HT1080 (cell line): ENCODE measurements at regions not wholly inside any gene's neighbourhood (a gene's known extent, or its start where the extent isn't known, plus 50 kb on each side); places are given as distances from the start of the nearest gene placed in this dataset. TPM values are rescaled to one million over a fixed set of nuclear protein-coding genes. Genes with fewer than 3 reads are reported as not detected.

Source experiments
- DNase-seq: peaks from one replicate; pipeline ENCODE4 v3.0.0-alpha.2; 2015; ENCODE audit warnings: low read depth
- small RNA-seq: library from RNA; depleted of rRNA; stranded (forward); fragments of <200 nt; gene quantifications from one replicate; pipeline ENCODE3, GENCODE V24; 2014

- no peak for DNase-seq
Observed at GRCh38 chr15:37856109-37856508, 78.3 kb upstream of the TMCO5A start.

GRCh38 chr15:37860896-37861295 lies 73.5 kb upstream of the TMCO5A start:
- DNase-seq = no peak

- DNase-seq = no peak
Observed at GRCh38 chr15:37865687-37866086, 68.8 kb upstream of the TMCO5A start.

- DNase-seq = no peak
Observed at GRCh38 chr15:37870711-37871110, 63.7 kb upstream of the TMCO5A start.

- no peak for DNase-seq
Observed at GRCh38 chr15:37872661-37873060, 61.8 kb upstream of the TMCO5A start.

GRCh38 chr15:37873336-37873735 lies 61.1 kb upstream of the TMCO5A start:
- DNase-seq = no peak

- DNase-seq = no peak
Observed at GRCh38 chr15:37876900-37877299, 57.5 kb upstream of the TMCO5A start.

GRCh38 chr15:37877851-37878741 lies 56.3 kb upstream of the TMCO5A start:
- peak; percentile 81 for DNase-seq

- DNase-seq = peak; percentile 46
Observed at GRCh38 chr15:37880009-37880834, 54.2 kb upstream of the TMCO5A start.

- no peak for DNase-seq
Observed at GRCh38 chr15:37880835-37881153, 53.6 kb upstream of the TMCO5A start.

GRCh38 chr15:37881237-37882013 lies 53.0 kb upstream of the TMCO5A start:
- DNase-seq = no peak

GRCh38 chr15:37882640-37883039 lies 51.8 kb upstream of the TMCO5A start:
- no peak for DNase-seq

Small RNA genes lying in the stretch of these regions (small RNA-seq; reads per million reads assigned to genes)
- not detected for gene RF00017
